ENCODE measurements at regions not wholly inside any gene's neighbourhood (a gene's known extent, or its start where the extent isn't known, plus 50 kb on each side); places are given as distances from the start of the nearest gene placed in this dataset.

DNA sequence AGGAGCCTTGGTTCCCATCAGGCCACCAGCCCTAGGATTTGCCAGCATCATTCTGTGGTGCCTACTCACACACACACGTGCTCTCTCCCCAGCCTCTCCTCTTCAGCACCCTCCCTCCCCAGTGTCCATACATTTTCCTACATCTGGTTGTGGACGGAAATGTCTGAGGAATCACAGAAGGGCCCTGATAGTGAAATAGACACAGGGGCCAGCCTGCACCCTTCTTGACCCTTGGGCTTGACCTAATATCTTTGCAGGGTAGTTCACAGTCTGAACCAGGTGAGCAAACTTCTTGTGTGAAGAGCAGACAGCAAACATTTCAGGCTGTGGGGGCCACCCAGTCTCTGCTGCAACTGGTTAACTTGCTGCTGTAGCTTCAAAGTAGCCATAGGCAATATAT, 108.5 kb upstream of the NXT1 start:
- no peak for ATAC-seq
- Histone ChIP-seq H3K27ac (no peak overlapping the region), H3K9me3 (no peaks in the 10 kb centered on the region), H3K36me3 (replicated peaks in 1 of 2; ENCODE audit: insufficient read depth in 1 of 2, low read depth in 2 of 2) (no peaks in the 10 kb centered on the region), H3K27me3 (no peaks in the 10 kb centered on the region), H3K4me3 (no peak overlapping the region), H3K4me1 (no peaks in the 10 kb centered on the region)
- TF ChIP-seq POLR2A (IDR thresholded peaks at IDR 0.05): no peak
- TF ChIP-seq, protein P1, sequence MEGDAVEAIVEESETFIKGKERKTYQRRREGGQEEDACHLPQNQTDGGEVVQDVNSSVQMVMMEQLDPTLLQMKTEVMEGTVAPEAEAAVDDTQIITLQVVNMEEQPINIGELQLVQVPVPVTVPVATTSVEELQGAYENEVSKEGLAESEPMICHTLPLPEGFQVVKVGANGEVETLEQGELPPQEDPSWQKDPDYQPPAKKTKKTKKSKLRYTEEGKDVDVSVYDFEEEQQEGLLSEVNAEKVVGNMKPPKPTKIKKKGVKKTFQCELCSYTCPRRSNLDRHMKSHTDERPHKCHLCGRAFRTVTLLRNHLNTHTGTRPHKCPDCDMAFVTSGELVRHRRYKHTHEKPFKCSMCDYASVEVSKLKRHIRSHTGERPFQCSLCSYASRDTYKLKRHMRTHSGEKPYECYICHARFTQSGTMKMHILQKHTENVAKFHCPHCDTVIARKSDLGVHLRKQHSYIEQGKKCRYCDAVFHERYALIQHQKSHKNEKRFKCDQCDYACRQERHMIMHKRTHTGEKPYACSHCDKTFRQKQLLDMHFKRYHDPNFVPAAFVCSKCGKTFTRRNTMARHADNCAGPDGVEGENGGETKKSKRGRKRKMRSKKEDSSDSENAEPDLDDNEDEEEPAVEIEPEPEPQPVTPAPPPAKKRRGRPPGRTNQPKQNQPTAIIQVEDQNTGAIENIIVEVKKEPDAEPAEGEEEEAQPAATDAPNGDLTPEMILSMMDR (IDR thresholded peaks at IDR 0.05): no peak
- DNase-seq: no peak
- intact Hi-C loops (cut with DNase I): no loop called here
- 33 to 46% methylated on average over 2 of the region's 2 CpGs for WGBS, 2 donors

DNA sequence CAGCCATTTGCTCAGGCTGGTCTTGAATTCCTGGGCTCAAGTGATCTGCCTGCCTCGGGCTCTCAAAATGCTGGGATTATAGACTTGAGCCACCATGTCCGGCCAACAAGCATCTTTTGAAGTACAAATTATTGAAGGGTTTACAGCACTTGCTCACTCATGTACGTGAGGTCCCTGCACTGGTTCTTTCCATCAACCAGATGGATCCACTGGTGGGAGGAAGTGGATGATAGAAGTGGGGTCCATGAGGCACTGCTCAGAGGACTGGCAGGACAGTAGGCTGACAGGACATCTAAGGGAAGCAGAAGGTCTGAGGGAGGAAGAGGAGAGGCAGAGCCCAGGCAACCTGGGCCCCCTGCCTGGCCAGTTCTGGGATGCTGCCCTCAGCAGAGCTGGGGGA, 109.2 kb upstream of the NXT1 start:
- Histone ChIP-seq H3K4me1 (no peaks in the 10 kb centered on the region), H3K9me3 (no peaks in the 10 kb centered on the region), H3K36me3 (replicated peaks in 1 of 2; ENCODE audit: insufficient read depth in 1 of 2, low read depth in 2 of 2) (no peaks in the 10 kb centered on the region), H3K4me3 (no peak overlapping the region), H3K27ac (no peak overlapping the region), H3K27me3 (no peaks in the 10 kb centered on the region)
- TF ChIP-seq, protein P1 (IDR thresholded peaks at IDR 0.05): no peak
- TF ChIP-seq POLR2A (IDR thresholded peaks at IDR 0.05): no peak
- ATAC-seq: no peak
- no peak for DNase-seq
- WGBS, 2 donors: 70 to 77% methylated on average over 3 of the region's 3 CpGs
- intact Hi-C loops (cut with DNase I): no loop called here

DNA sequence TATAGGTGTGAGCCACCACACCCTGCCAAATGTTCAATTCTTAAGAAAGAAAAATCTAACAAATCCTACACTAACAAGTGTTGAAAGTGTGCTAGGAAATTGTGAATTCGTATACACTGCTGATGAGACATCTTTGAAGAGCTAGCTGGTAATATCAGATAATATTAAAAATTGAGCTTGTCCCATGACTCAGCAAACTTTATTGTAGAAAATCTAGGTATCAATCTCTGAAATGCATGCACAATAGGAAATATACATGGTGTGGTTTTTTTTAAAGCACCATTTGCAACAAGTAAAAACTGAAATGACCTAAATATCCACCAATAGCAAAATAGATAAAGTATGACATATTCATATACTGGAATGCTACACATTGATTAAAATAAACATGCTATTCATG, 110.1 kb upstream of the NXT1 start:
- H3K36me3 ChIP-seq (replicated peaks in 1 of 2; ENCODE audit: insufficient read depth in 1 of 2, low read depth in 2 of 2): no peaks in the 10 kb centered on the region
- no peaks in the 10 kb centered on the region for H3K9me3 ChIP-seq
- no peak overlapping the region for H3K4me3 ChIP-seq
- H3K4me1 ChIP-seq: no peaks in the 10 kb centered on the region
- no peak overlapping the region for H3K27ac ChIP-seq
- no peaks in the 10 kb centered on the region for H3K27me3 ChIP-seq
- 29 to 35% methylated on average over 1 of the region's 1 CpG for WGBS, 2 donors
- DNase-seq (no peak), ATAC-seq (no peak)
- TF ChIP-seq POLR2A (IDR thresholded peaks at IDR 0.05): no peak
- TF ChIP-seq, protein P1 (IDR thresholded peaks at IDR 0.05): no peak
- intact Hi-C loops (cut with DNase I): no loop called here

DNA sequence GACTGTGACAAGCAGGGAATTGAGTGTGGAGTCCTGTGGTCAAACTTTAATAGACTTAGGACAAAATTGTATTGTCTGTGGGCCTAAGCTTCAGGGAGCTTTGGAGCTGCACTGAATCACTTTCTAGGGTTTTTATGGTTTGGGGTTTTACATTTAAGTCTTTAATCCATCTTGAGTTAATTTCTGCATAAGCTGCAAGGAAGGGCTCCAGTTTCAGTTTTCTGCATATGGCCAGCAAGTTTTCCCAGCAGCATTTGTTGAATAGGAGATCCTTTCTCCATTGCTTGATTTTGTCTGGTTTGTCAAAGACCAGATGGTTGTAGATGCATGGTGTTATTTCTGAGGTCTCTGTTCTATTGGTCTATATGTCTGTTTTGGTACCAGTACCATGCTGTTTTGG, 113.4 kb upstream of the NXT1 start:
- no peak overlapping the region for H3K4me3 ChIP-seq
- no peaks in the 10 kb centered on the region for H3K4me1 ChIP-seq
- no peaks in the 10 kb centered on the region for H3K36me3 ChIP-seq (replicated peaks in 1 of 2; ENCODE audit: insufficient read depth in 1 of 2, low read depth in 2 of 2)
- no peak overlapping the region for H3K27ac ChIP-seq
- TF ChIP-seq, protein P1 (IDR thresholded peaks at IDR 0.05): no peak
- TF ChIP-seq POLR2A (IDR thresholded peaks at IDR 0.05): no peak
- ATAC-seq (no peak), DNase-seq (no peak)
- intact Hi-C loops (cut with DNase I): no loop called here
- no peaks in the 10 kb centered on the region for H3K27me3 ChIP-seq
- H3K9me3 ChIP-seq: no peaks in the 10 kb centered on the region

DNA sequence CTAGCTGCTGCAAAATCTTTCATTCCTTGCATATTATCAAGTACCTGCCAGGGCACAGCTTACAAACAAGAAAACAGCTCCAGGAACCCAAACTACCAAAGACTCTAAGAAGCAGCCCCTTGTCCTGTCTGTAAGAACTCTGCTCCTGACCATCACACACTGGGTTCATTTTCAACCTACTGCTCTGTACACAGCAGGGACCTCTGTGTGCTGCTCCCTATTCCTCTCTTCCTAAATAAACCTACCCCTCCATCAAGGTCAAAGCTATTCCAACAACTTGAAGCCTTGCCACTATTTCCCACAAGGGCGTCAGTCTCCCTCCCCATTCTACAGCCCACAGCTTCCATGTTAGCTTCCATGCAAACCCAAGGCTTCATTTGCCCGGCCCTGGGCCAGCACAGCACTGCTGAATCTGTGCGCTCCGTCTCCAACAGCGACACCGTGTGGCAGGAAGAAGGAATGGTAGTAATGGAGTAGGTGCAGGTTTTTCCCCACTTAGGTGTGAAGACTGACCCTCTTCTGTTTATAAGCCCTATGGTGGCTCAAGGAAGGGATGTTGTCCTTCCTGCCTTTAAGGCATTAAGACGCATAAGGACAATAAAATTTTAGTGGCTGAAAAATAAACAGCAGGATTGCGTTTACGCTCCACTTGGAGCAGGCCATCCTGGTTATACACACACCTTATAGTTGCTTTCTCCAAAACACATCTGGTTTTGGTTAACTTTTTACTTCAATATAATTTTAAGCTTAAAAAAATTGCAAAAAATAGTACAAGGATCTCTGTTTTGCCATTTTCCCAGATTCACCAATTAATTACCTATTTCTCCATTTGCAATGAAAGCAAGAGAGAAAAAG, 115.2 kb upstream of the NXT1 start:
- no peak overlapping the region for H3K4me3 ChIP-seq
- no peaks in the 10 kb centered on the region for H3K27me3 ChIP-seq
- peak in 3 of 4 donors; percentile 35 to 51 (median 38) for DNase-seq
- no peak for TF ChIP-seq POLR2A (IDR thresholded peaks at IDR 0.05)
- TF ChIP-seq, protein P1 (IDR thresholded peaks at IDR 0.05): peak in 6 of 7 experiments; percentile 28 to 44 (median 40)
- no peaks in the 10 kb centered on the region for H3K36me3 ChIP-seq (replicated peaks in 1 of 2; ENCODE audit: insufficient read depth in 1 of 2, low read depth in 2 of 2)
- no peak overlapping the region for H3K27ac ChIP-seq
- WGBS, 2 donors: 35 to 46% methylated on average over 9 of the region's 9 CpGs
- no peak for ATAC-seq
- H3K9me3 ChIP-seq: no peaks in the 10 kb centered on the region
- intact Hi-C loops (cut with DNase I): no loop called here
- H3K4me1 ChIP-seq: no peaks in the 10 kb centered on the region
